ENCODE measurements at regions not wholly inside any gene's neighbourhood (a gene's known extent, or its start where the extent isn't known, plus 50 kb on each side); places are given as distances from the start of the nearest gene placed in this dataset.

- TF ChIP-seq ZNF318 (CRISPR knock-in tag; IDR thresholded peaks at IDR 0.05), result no peak
- no peak for TF ChIP-seq ZNF234 (CRISPR knock-in tag; conservative IDR thresholded peaks at IDR 0.05)
- TF ChIP-seq JARID2 (CRISPR knock-in tag; IDR thresholded peaks at IDR 0.05; ENCODE audit: insufficient replicate concordance), result no peak
These were observed 910.2 kb downstream of the TAF11L14 start (continued) for GRCh38 chr5:18544421-18544820.

GRCh38 chr5:18546591-18546990 is 912.3 kb downstream of the TAF11L14 start:
- ChIA-PET CTCF (ENCODE audit: low intra/inter-chr PET ratio, low total read pairs) (no interaction called here), POLR2A (no interaction called here)
- no peak overlapping the region for H2AFZ ChIP-seq (ENCODE audit: low read length)
- no peak for DNase-seq (ENCODE audit: low spot score)
- H4K20me1 ChIP-seq (ENCODE audit: insufficient read depth, low read length), result no peaks in the 10 kb centered on the region
- H3K4me3 ChIP-seq (replicated peaks in 1 of 3; ENCODE audit: insufficient read depth in 1 of 3, low read depth in 2 of 3, low read length in 3 of 3), result no peak overlapping the region
- no peaks in the 10 kb centered on the region for H3K27me3 ChIP-seq (ENCODE audit: control insufficient read depth in 1 of 2, insufficient read depth in 2 of 2, low read length in 2 of 2)
- in situ Hi-C loops (cut with HindIII; ENCODE audit: extremely low pct_ligation_motif_present, low pct_unique_long_range_greater_than_20kb), result no loop called here
- H3K79me2 ChIP-seq (ENCODE audit: insufficient read depth, low read length), result no peaks in the 10 kb centered on the region
- no peaks in the 10 kb centered on the region for H3K4me1 ChIP-seq (ENCODE audit: insufficient read depth, low read length)
- ATAC-seq, result no peak
- intact Hi-C loops (cut with micrococcal nuclease; ENCODE audit: unreplicated experiment), result no loop called here
- H3K27ac ChIP-seq (ENCODE audit: extremely low read length, insufficient read depth, low read length), result no peak overlapping the region
- no peaks in the 10 kb centered on the region for H3K36me3 ChIP-seq (replicated peaks in 1 of 2; ENCODE audit: control insufficient read depth in 1 of 2, insufficient read depth in 2 of 2, low read length in 2 of 2)
- H3K9me3 ChIP-seq (ENCODE audit: low read length), result peaks cover 67% of the 10 kb centered on the region
- no TSS peak for BruUV-seq (replicated peaks)
- H3K4me2 ChIP-seq (ENCODE audit: low read depth, low read length), result no peak overlapping the region
- H3K9ac ChIP-seq (ENCODE audit: insufficient read depth, low read depth, low read length), result no peak overlapping the region
- FAIRE-seq, result no peak
- TF ChIP-seq TIGD3 (CRISPR knock-in tag; IDR thresholded peaks at IDR 0.05; ENCODE audit: borderline replicate concordance), result no peak
- no peak for TF ChIP-seq POLR2A (IDR thresholded peaks at IDR 0.05; ENCODE audit: insufficient read depth in 1 of 2, low read depth in 2 of 2, low read length in 2 of 2)
- no peak for TF ChIP-seq THRA (CRISPR knock-in tag; IDR thresholded peaks at IDR 0.05; ENCODE audit: borderline replicate concordance)
- TF ChIP-seq SALL2 (CRISPR knock-in tag; IDR thresholded peaks at IDR 0.05), result no peak
- no peak for TF ChIP-seq ZNF577 (CRISPR knock-in tag; IDR thresholded peaks at IDR 0.05; ENCODE audit: borderline replicate concordance, low read depth)
- TF ChIP-seq ZBTB43 (CRISPR knock-in tag; conservative IDR thresholded peaks at IDR 0.05), result no peak

Measured in HepG2 (cell line).